Activated B cell treated with CpG ODN at 0.5 μM for 24 hours (primary cell): ENCODE measurements at regions not wholly inside any gene's neighbourhood (a gene's known extent, or its start where the extent isn't known, plus 50 kb on each side); places are given as distances from the start of the nearest gene placed in this dataset.

ENCODE experiments used
- ATAC-seq: fragments of 200-7000 bp; cut with Tn5 transposase; one replicate; pipeline ENCODE4 v1.10.0; 2021; ENCODE audit warnings: low read depth, mild to moderate bottlenecking, moderate library complexity
- CTCF ChIA-PET: fragments of 350-600 bp; sonication (Branson Sonifier 250); formaldehyde crosslinking; loops from one replicate; lab custom pipeline; 2021; ENCODE audit warnings: antibody characterized with exemption; lab: Charles Lee
- POLR2A ChIA-PET: fragments of 350-600 bp; sonication (Branson Sonifier 250); formaldehyde crosslinking; loops from one replicate; lab custom pipeline; 2021; ENCODE audit warnings: antibody characterized with exemption; lab: Charles Lee
- DNase-seq: peaks from one replicate; pipeline ENCODE4 v3.0.0; 2022
- H3K27ac Mint-ChIP-seq: one replicate; pipeline ENCODE4 v1.8.0; 2020; ENCODE audit warnings: mixed read lengths
- H3K27me3 Mint-ChIP-seq: one replicate; pipeline ENCODE4 v1.8.0; 2021; ENCODE audit warnings: mixed read lengths
- H3K36me3 Mint-ChIP-seq: one replicate; pipeline ENCODE4 v1.8.0; 2021; ENCODE audit warnings: low read depth, mixed read lengths
- H3K4me1 Mint-ChIP-seq: one replicate; pipeline ENCODE4 v1.8.0; 2021; ENCODE audit warnings: mixed read lengths
- H3K4me3 Mint-ChIP-seq: one replicate; pipeline ENCODE4 v1.8.0; 2020; ENCODE audit warnings: mild to moderate bottlenecking, mixed read lengths
- H3K9me3 Mint-ChIP-seq: one replicate; pipeline ENCODE4 v1.8.0; 2020; ENCODE audit warnings: mixed read lengths
- intact Hi-C: fragments of 100-400 bp; cut with micrococcal nuclease; formaldehyde crosslinking; loops from one replicate; pipeline ENCODE4 v1.15.1; 2024
- TF ChIP-seq, protein P1 (sequence below): fragments of 200-600 bp; IDR thresholded peaks from one replicate; pipeline ENCODE4 v1.8.0; 2022; ENCODE audit warnings: antibody characterized with exemption, mild to moderate bottlenecking

- intact Hi-C loops, result no loop called here
- H3K9me3 Mint-ChIP-seq, result no peaks in the 10 kb centered on the region
- no peaks in the 10 kb centered on the region for H3K27me3 Mint-ChIP-seq
- ChIA-PET POLR2A (no interaction called here), CTCF (interaction anchor here (0.7 kb wide), 1 partner anchor 11 kb away, joined by 3 read pairs; no protein-coding TSS in a partner anchor)
- no peak for DNase-seq
- no peak overlapping the region for H3K27ac Mint-ChIP-seq
- ATAC-seq, result no peak
- H3K4me1 Mint-ChIP-seq, result no peaks in the 10 kb centered on the region
- no peak overlapping the region for H3K4me3 Mint-ChIP-seq
- TF ChIP-seq, protein P1, sequence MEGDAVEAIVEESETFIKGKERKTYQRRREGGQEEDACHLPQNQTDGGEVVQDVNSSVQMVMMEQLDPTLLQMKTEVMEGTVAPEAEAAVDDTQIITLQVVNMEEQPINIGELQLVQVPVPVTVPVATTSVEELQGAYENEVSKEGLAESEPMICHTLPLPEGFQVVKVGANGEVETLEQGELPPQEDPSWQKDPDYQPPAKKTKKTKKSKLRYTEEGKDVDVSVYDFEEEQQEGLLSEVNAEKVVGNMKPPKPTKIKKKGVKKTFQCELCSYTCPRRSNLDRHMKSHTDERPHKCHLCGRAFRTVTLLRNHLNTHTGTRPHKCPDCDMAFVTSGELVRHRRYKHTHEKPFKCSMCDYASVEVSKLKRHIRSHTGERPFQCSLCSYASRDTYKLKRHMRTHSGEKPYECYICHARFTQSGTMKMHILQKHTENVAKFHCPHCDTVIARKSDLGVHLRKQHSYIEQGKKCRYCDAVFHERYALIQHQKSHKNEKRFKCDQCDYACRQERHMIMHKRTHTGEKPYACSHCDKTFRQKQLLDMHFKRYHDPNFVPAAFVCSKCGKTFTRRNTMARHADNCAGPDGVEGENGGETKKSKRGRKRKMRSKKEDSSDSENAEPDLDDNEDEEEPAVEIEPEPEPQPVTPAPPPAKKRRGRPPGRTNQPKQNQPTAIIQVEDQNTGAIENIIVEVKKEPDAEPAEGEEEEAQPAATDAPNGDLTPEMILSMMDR, result no peak
- no peaks in the 10 kb centered on the region for H3K36me3 Mint-ChIP-seq
Observed at GRCh38 chr7:88688222-88688621, 71.3 kb upstream of the ZNF804B start.

DNA sequence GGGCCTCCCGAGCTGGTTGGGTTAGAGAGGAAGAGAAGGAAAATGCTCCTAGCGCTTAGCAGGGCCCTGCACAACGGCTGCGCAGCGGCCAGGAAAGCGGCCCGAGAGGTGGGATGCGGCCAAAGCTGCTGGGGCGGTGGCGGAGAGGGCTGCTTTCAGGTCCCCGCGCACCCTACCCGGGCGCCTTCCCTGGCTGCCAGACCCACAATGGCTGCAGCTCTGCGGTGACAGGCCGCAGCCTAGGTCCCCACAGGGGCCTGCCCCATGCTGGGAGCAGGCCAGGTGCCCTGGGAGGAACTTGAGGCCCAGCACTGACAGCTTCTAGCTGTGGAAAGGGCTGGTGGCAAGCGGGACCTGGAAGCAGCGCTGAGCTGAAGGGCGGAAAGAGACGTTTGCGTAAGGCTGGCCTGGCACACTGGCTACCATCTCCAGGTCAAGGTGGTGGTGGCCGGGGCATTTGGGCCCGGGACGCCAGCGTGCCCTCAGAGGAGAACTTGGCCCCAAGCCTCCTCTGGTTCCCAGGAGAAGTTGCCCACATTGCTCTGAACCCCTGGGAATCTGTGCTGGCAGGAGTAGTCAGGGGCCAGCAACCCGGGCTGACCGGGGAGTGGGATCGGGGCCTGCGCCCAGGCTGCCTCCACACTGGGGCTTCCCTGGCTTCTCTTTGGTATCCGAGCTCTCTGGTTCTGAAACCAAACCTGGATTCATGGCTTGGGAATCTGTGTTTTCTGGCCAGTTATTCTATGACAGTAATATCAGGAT, 72.9 kb upstream of the ZNF804B start:
- Mint-ChIP-seq H3K9me3 (no peaks in the 10 kb centered on the region), H3K27me3 (no peaks in the 10 kb centered on the region), H3K4me1 (no peaks in the 10 kb centered on the region), H3K36me3 (no peaks in the 10 kb centered on the region), H3K27ac (no peak overlapping the region), H3K4me3 (no peak overlapping the region)
- intact Hi-C loops, result no loop called here
- TF ChIP-seq, protein P1, result no peak
- ChIA-PET POLR2A (no interaction called here), CTCF (no interaction called here)
- ATAC-seq (no peak), DNase-seq (no peak)

DNA sequence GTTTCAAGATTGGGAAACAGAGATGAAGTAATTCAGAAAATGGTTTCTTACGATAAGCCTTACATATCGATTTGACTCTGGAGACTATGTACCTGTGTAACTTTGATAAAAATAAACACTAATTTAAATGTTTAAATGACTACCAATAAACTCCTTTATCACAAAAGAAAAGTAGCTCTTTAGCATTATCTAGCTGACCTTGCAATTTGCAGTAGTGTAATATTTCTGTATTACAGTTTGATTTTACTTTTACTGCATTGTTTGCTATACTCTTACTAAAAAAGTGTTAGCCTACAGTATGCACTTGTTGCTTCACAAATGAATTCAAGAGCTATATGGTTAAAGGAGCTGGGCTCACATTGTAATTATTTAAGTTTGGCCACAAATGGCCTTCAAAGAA, 77.8 kb upstream of the ZNF804B start:
- POLR2A ChIA-PET, result no interaction called here
- no peaks in the 10 kb centered on the region for H3K27me3 Mint-ChIP-seq
- H3K9me3 Mint-ChIP-seq, result no peaks in the 10 kb centered on the region
- no peaks in the 10 kb centered on the region for H3K36me3 Mint-ChIP-seq
- H3K4me3 Mint-ChIP-seq, result no peak overlapping the region
- H3K27ac Mint-ChIP-seq, result no peak overlapping the region
- intact Hi-C loops, result no loop called here
- TF ChIP-seq, protein P1, result no peak
- CTCF ChIA-PET, result no interaction called here
- DNase-seq, result no peak
- no peaks in the 10 kb centered on the region for H3K4me1 Mint-ChIP-seq
- no peak for ATAC-seq

- no peak overlapping the region for H3K27ac Mint-ChIP-seq
- POLR2A ChIA-PET, result no interaction called here
- intact Hi-C loops, result no loop called here
- H3K4me1 Mint-ChIP-seq, result no peaks in the 10 kb centered on the region
- DNase-seq, result no peak
- TF ChIP-seq, protein P1, result no peak
- CTCF ChIA-PET, result no interaction called here
- no peak overlapping the region for H3K4me3 Mint-ChIP-seq
- no peaks in the 10 kb centered on the region for H3K27me3 Mint-ChIP-seq
- ATAC-seq, result no peak
- no peaks in the 10 kb centered on the region for H3K36me3 Mint-ChIP-seq
- H3K9me3 Mint-ChIP-seq, result peaks cover 5% of the 10 kb centered on the region
Observed at GRCh38 chr7:88670536-88670935, 89.0 kb upstream of the ZNF804B start.

DNA sequence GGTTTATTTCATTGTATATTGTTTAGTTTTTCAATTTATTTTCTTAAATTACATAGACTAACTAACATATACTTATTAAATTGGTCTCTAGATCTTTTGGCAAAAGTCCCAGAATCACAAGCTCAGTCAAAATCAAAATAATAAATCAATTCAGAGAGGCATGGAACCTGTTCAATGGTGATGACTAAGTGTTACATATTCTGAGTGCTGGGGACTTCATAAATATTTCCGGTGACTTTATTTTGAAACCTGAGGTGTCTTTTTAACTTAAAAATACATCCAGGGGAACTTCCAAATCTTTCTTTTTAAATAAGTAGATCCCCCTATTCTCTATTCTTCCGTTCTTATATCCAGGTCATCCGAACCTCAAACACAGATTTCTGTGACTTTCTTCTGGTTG, 89.6 kb upstream of the ZNF804B start:
- Mint-ChIP-seq H3K27me3 (no peaks in the 10 kb centered on the region), H3K9me3 (peaks cover 5% of the 10 kb centered on the region), H3K27ac (no peak overlapping the region), H3K4me1 (no peaks in the 10 kb centered on the region), H3K36me3 (no peaks in the 10 kb centered on the region), H3K4me3 (no peak overlapping the region)
- ChIA-PET POLR2A (no interaction called here), CTCF (no interaction called here)
- intact Hi-C loops, result no loop called here
- TF ChIP-seq, protein P1, result no peak
- ATAC-seq (no peak), DNase-seq (no peak)
